Esophagus squamous epithelium (tissue), 4 donors: ENCODE measurements at regions not wholly inside any gene's neighbourhood (a gene's known extent, or its start where the extent isn't known, plus 50 kb on each side); places are given as distances from the start of the nearest gene placed in this dataset.

Experiments
- POLR2A ChIP-seq, 4 donors: fragments of 450-650 bp; IDR thresholded peaks; one replicate each; pipeline ENCODE4 v1.6.1; 2017; ENCODE audit warnings: antibody characterized with exemption in 4 of 4, mild to moderate bottlenecking in 4 of 4, moderate library complexity in 3 of 4
- TF ChIP-seq, protein P1 (sequence below), 6 experiments: fragments of 450-650 bp in 4 of 6; fragments of 200-600 bp in 2 of 6; sonication (generic) in 2 of 6; IDR thresholded peaks; one replicate each; pipeline ENCODE4 v1.5.1; 2016 to 2019; ENCODE audit warnings: antibody characterized with exemption in 6 of 6, mild to moderate bottlenecking in 4 of 6, moderate library complexity in 4 of 6

GRCh38 chr6:120137492-120137891, 787.9 kb upstream of the MAN1A1 start:
- TF ChIP-seq, protein P1, sequence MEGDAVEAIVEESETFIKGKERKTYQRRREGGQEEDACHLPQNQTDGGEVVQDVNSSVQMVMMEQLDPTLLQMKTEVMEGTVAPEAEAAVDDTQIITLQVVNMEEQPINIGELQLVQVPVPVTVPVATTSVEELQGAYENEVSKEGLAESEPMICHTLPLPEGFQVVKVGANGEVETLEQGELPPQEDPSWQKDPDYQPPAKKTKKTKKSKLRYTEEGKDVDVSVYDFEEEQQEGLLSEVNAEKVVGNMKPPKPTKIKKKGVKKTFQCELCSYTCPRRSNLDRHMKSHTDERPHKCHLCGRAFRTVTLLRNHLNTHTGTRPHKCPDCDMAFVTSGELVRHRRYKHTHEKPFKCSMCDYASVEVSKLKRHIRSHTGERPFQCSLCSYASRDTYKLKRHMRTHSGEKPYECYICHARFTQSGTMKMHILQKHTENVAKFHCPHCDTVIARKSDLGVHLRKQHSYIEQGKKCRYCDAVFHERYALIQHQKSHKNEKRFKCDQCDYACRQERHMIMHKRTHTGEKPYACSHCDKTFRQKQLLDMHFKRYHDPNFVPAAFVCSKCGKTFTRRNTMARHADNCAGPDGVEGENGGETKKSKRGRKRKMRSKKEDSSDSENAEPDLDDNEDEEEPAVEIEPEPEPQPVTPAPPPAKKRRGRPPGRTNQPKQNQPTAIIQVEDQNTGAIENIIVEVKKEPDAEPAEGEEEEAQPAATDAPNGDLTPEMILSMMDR (IDR thresholded peaks at IDR 0.05): no peak
- no peak for TF ChIP-seq POLR2A (IDR thresholded peaks at IDR 0.05)
